ENCODE measurements at regions not wholly inside any gene's neighbourhood (a gene's known extent, or its start where the extent isn't known, plus 50 kb on each side); places are given as distances from the start of the nearest gene placed in this dataset.

- Histone ChIP-seq H3K4me1 (replicated peaks; ENCODE audit: insufficient read depth) (peaks cover 39% of the 10 kb centered on the region), H3K9me3 (ENCODE audit: insufficient read depth, low read depth) (no peaks in the 10 kb centered on the region), H3K4me2 (peak overlapping the region; percentile 76; the same call in 1 of the 2 replicates), H2AFZ (no peak overlapping the region), H3K4me3 (no peak overlapping the region), H3K9me2 (ENCODE audit: insufficient read depth) (no peaks in the 10 kb centered on the region), H3K36me3 (ENCODE audit: low read depth) (no peaks in the 10 kb centered on the region), H3K79me2 (ENCODE audit: low read depth) (no peaks in the 10 kb centered on the region), H3K27me3 (ENCODE audit: insufficient read depth, low read depth) (no peaks in the 10 kb centered on the region), H3K27ac (peak overlapping the region; percentile 90), H4K20me1 (ENCODE audit: insufficient read depth) (no peaks in the 10 kb centered on the region), H3F3A (ENCODE audit: insufficient read depth, low read depth) (peaks cover 19% of the 10 kb centered on the region)
- ChIA-PET POLR2A (ENCODE audit: unreplicated experiment) (interaction anchor here (0.9 kb wide), 1 partner anchor 57 kb away, joined by 8 read pairs; no protein-coding TSS in a partner anchor), CTCF (interaction anchor here (2.1 kb wide), 1 partner anchor 20 kb away, joined by 6 read pairs; no protein-coding TSS in a partner anchor)
- TF ChIP-seq CTCF (conservative IDR thresholded peaks at IDR 0.05) (no peak), EZH2 (IDR thresholded peaks at IDR 0.05; ENCODE audit: low read depth) (no peak)
- no TSS peak for BruUV-seq (replicated peaks)
- intact Hi-C loops (cut with micrococcal nuclease; ENCODE audit: unreplicated experiment) = no loop called here
- no peak for DNase-seq
These were observed 206.7 kb upstream of the CAMK1G start for GRCh38 chr1:209376774-209377173.

- DNase-seq = no peak
- TF ChIP-seq CTCF (conservative IDR thresholded peaks at IDR 0.05) = no peak
- POLR2A ChIA-PET (ENCODE audit: unreplicated experiment) = interaction anchor here (0.7 kb wide), 1 partner anchor 32 kb away, joined by 3 read pairs; no protein-coding TSS in a partner anchor
- H3K4me1 ChIP-seq (replicated peaks; ENCODE audit: insufficient read depth) = peaks cover 49% of the 10 kb centered on the region
- no TSS peak for BruUV-seq (replicated peaks)
- no peak overlapping the region; the same call in 1 of the 2 replicates for H3K27ac ChIP-seq
- no peaks in the 10 kb centered on the region for H3K9me3 ChIP-seq (ENCODE audit: insufficient read depth, low read depth)
- H4K20me1 ChIP-seq (ENCODE audit: insufficient read depth) = no peaks in the 10 kb centered on the region
- no peaks in the 10 kb centered on the region for H3K36me3 ChIP-seq (ENCODE audit: low read depth)
- no peak overlapping the region for H2AFZ ChIP-seq
- CTCF ChIA-PET = interaction anchor here (1.1 kb wide), 1 partner anchor 14 kb away, joined by 3 read pairs; no protein-coding TSS in a partner anchor
- H3K27me3 ChIP-seq (ENCODE audit: insufficient read depth, low read depth) = no peaks in the 10 kb centered on the region
- no peak overlapping the region for H3K4me2 ChIP-seq
- peaks cover 24% of the 10 kb centered on the region for H3F3A ChIP-seq (ENCODE audit: insufficient read depth, low read depth)
- no peaks in the 10 kb centered on the region for H3K79me2 ChIP-seq (ENCODE audit: low read depth)
- H3K9me2 ChIP-seq (ENCODE audit: insufficient read depth) = no peaks in the 10 kb centered on the region
- intact Hi-C loops (cut with micrococcal nuclease; ENCODE audit: unreplicated experiment) = no loop called here
- H3K4me3 ChIP-seq = no peak overlapping the region
These were observed 205.5 kb upstream of the CAMK1G start for GRCh38 chr1:209377995-209378394.

GRCh38 chr1:209379280-209379679, 204.2 kb upstream of the CAMK1G start:
- CTCF ChIA-PET = interaction anchor here (0.9 kb wide), 1 partner anchor 25 kb away, joined by 3 read pairs; no protein-coding TSS in a partner anchor
- intact Hi-C loops (cut with micrococcal nuclease; ENCODE audit: unreplicated experiment) = no loop called here
- peaks cover 62% of the 10 kb centered on the region for H3K4me1 ChIP-seq (replicated peaks; ENCODE audit: insufficient read depth)

More at GRCh38 chr1:209379280-209379679, 204.2 kb upstream of the CAMK1G start:
- Histone ChIP-seq H2AFZ (no peak overlapping the region), H3K9me3 (ENCODE audit: insufficient read depth, low read depth) (no peaks in the 10 kb centered on the region), H3F3A (ENCODE audit: insufficient read depth, low read depth) (peaks cover 37% of the 10 kb centered on the region), H3K27me3 (ENCODE audit: insufficient read depth, low read depth) (no peaks in the 10 kb centered on the region), H3K36me3 (ENCODE audit: low read depth) (no peaks in the 10 kb centered on the region), H3K4me2 (no peak overlapping the region), H3K79me2 (ENCODE audit: low read depth) (no peaks in the 10 kb centered on the region), H4K20me1 (ENCODE audit: insufficient read depth) (no peaks in the 10 kb centered on the region), H3K9me2 (ENCODE audit: insufficient read depth) (no peaks in the 10 kb centered on the region), H3K27ac (no peak overlapping the region), H3K4me3 (no peak overlapping the region)
- DNase-seq = no peak
- POLR2A ChIA-PET (ENCODE audit: unreplicated experiment) = no interaction called here
- TF ChIP-seq CTCF (conservative IDR thresholded peaks at IDR 0.05) = no peak
- no peak for TF ChIP-seq EZH2 (IDR thresholded peaks at IDR 0.05; ENCODE audit: low read depth)
- BruUV-seq (replicated peaks) = no TSS peak

Data from PC-9 (cell line).